NCI-H524 treated with DMSO at 0.1 percent for 48 hours (cell line): ENCODE measurements at regions not wholly inside any gene's neighbourhood (a gene's known extent, or its start where the extent isn't known, plus 50 kb on each side); places are given as distances from the start of the nearest gene placed in this dataset.

Source experiments
- DNase-seq: peaks from one replicate; lab custom pipeline; 2025; lab: John Stamatoyannopoulos, UW

DNA sequence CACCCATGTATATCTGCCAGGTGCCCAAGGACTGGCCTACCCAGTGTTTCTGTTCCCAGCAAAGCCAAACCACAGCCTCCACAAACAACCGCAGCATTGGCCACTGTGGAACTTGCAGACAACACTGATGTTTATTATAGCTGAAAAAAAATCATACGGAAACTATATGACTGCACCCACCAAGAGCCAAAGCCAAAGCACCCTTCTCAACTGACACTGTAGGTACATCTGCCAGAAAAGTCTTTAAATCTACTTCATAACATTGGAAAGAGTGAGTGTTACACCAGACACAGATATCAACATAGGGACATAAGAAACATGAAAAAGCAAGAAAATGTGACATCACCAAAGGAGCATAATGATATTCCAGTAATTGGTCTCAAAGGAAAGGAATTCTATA is 428.0 kb downstream of the PSAT1 start:
- no peak for DNase-seq

DNA sequence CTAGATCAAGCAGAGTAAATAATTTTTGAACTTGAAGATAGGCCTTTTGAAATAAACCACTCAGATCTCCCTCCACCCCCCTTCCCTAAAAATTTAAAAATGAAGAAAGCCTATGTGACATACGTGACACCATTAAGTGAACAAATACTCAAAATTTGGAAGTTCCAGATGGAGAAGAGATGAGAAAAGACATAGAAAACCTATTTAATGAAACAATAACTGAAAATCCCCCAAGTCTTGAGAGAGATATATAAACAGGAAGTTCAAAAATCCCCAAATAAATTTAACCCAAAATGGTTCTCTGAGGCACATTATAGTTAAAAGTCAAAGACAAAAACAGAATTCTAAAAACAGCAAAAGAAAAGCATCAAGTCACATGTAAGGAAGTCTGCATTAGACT is 428.6 kb downstream of the PSAT1 start:
- DNase-seq, result no peak

DNA sequence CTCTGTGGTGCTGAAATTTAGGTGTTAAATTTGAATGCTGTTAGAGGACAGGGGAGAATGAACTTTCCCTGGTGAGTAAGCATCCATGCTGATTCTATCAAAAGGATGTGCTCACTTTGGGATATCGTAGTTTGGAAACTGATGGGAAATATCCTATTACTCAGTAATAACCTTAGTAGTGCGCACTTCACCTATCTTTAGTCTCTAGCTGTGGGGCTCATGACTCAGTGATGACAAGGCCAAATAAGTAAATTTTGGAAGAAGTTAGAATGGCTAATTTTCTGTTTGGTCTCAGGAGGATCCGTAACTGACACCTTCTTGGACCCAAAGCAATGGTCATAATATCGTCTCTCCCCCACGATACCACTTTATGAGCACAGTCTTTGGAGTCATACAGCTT is 448.4 kb downstream of the PSAT1 start:
- DNase-seq, result no peak

DNA sequence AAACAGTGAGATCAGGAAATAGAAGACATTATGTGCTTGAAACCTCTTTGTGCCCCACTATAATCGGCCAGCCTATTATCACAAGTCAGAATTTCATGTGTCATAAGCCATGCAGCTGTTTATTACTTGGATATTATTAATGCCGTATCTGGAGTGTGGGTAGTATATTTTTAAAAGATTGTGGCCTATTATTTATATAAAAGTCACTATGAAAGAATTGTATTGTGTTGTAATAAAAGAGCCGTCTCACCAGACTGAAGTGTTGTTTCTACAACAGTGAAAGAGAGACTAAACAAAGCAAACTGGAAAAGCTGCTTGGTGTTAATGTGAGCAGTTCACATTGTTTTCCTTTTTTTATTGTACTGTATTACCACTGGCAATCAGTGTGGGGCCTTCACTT is 449.1 kb downstream of the PSAT1 start:
- DNase-seq, result no peak

DNA sequence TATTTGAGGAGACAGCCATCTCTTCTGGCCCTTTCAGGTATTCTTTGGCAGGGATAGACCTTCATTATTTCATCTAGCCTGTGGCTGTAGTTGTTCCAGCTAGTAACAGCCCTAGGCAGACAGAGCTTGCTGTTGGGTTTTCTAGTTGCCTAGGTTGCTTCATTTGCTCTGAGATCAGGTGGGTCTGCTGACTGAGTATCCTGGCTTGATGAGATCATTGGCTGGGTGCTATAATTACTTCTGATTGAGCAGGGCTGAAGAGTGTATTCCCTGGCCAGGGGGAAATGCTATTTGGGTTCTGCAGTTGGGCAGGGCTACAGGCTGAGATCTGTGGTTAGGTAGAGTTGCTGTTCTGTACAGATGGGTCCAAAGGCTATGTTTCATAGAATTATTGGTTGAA is 456.1 kb downstream of the PSAT1 start:
- no peak for DNase-seq

DNA sequence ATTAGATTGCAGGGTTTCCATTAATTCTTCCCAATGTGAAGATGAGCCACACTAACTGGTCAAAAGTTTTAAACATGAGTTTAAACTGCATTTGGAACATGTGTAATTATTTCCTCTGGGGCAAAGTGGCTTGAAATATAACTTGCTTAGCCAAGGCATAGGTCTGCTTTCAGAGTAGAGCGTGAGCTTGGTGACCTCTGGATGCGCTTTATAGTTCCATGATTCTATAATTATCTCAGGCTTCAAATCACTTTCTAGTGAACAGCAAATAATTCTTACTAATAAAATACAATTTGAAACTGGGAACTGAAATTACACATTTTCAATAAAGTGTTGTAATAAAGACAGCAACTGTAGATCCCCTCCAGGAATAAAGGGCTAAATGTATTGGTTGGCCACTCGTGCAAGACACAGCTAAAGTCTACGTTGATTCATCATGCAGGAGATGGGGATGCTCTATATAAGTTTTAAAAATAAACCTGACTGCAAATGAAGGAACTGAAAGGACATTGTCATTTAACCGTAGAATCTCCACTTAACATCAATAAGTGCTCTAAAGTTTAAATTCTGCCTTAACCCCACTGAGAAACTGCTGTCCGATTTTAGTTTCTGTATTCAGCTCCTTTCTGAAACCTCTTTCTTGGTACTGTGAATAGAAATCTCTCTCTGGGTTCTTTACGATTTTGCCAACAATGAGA is 460.0 kb downstream of the PSAT1 start:
- no peak for DNase-seq

DNA sequence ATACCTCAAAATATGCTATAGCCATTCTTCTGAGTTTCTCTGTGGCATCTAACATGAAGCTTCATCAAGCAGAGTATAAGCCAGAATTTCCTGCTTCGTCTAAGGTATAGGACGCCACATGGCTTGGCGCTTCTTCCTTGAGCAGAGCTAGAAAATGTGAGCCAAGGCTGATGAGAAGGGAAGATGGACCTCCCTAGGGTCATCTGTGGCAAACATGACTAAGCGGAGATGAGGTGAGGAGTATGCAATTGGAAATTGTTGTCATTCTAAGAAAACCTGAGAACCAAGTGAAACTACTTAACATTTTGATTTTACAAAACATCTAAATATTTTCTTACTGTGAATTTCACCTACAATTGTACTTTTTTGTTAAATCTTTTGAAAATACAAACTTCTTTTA is 466.5 kb downstream of the PSAT1 start:
- DNase-seq, result no peak

DNA sequence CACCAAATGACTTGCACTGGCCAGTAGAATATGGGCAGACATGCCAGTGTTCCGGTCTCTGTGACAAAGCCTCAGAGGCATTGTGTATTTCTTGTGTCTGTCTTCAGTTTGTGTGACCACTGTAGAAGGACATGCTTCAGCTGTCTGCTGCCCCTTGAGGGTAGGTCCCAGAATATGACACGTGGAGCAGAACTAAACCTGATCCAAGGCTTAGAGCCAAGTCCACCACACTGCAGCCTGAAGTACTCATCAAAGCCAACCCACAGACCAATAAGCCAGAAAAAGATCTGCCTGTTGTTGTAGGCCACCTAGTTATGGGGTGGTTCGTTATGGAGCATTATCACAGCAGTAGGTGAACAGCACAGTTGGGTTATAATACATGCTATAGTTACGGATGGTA is 468.9 kb downstream of the PSAT1 start:
- DNase-seq, result no peak

DNA sequence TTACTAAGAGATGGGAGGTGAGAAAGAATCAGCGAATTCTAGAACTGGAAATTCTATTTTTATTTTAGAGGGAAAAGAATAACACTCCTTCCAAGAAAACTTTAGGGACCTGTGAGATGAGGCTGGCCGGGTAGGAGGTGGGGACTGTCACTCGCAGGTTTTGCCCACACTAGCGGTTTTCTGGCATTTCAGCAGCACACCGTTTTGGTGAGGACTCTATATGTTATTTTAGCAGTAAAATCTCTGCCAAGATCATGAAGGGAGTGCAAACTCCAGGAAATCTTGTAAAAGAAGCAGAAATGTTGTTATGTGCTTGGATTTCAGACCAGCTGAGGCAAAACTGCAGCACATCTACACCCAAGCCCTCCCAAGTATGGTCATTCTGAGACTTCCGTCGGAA is 470.6 kb downstream of the PSAT1 start:
- no peak for DNase-seq

DNA sequence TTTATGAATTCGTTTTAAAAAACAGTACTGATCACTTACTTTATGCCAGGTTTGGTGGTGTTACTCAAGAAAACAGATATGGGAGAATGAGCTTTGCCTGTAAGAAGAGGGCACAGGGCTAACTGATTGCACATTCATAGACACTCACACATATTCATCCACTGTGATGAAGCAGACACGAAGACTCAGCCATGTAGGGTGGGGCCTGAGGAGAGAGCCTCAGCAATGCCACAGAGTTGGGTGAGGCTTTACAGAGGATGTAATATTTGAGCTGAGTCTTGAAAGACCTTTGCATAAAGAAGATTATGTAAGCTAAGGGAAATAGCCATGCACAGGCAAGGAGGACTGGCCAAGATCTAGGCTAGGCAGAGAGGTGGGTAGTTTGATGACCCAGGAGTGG is 472.8 kb downstream of the PSAT1 start:
- no peak for DNase-seq

DNA sequence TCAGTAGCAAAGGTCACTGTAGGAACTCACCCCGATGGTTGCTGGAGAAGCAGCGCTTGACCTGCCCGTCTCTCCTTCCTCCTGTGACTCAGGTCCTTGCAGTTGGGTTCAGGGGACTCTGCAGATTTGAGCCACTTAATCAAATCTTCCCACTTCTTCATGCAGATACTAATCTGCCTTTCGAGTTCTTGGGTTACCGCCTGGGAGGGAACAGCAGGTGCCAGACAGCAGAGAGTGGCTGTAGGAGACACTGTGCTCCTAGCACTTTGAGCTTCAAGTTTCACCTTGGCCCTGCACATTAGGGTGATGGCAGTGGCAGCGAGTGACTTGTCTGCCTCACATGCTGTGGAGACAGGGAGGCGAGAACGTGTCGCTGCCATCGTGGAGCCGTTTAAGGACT is 478.3 kb downstream of the PSAT1 start:
- DNase-seq, result no peak

DNA sequence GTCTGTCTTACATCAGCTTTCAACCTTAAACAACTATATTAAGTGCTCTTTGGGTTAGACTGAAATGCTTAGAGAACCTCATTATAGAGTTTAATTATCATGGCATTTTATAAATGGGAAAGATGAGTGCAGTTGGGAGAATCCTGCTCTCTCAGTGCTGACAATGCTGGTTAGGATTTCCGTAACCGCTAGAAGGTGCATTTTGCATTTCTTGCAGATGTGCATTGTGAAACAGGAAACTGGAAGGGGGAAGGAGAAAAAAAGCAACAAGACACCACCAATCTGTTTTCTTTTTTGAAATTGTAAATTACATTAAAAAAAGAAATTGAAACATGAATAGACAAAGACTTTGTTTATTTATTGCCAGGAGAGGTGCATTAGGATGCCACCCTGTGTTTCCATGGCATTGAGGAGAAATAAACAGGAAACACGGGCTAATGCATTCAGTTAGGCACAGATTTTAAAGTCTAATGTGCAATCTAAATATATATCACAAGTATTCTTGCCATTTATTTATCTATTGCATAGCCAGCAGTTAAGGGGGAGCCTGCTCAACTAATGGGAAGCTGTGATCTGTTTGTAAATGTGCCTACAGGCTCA is 478.9 kb downstream of the PSAT1 start:
- no peak for DNase-seq

DNA sequence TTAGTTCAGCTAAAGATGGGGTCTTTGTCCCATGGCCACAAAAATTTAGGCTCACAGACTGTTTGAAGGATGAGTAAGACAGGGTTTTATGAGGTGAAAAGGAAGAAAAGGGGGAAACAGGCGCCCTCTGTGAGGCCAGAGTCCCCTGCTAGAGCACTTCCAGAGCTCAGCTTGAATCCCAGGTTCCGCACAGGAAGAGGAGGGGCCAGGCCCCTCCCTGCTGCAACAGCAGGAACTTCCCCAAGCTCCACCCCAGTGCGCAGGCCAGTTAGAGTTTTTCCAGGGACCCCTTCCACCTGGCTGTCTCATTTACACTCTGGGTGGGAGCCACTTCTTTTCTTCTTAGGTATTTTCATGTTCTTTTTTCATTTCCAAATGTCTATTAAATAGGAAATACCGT is 480.8 kb downstream of the PSAT1 start:
- no peak for DNase-seq

DNA sequence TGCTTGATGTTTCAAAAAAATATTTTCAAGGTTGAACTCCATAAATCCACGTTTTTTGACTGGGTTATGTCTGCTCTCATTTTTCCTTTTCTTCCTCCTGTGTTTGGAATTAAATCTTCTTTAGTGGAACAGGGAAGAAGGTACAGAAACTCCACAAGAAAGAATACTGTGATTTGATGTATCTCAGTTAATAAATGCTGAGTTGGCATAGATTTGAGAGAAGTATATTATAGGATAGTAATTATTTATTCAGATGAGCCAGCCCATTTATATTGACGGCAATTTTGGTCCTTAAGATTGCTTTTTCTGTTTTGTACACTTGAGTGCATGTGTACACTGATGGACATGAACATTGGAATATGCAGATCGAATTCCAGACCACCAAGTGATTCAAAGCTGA is 481.4 kb downstream of the PSAT1 start:
- no peak for DNase-seq

DNA sequence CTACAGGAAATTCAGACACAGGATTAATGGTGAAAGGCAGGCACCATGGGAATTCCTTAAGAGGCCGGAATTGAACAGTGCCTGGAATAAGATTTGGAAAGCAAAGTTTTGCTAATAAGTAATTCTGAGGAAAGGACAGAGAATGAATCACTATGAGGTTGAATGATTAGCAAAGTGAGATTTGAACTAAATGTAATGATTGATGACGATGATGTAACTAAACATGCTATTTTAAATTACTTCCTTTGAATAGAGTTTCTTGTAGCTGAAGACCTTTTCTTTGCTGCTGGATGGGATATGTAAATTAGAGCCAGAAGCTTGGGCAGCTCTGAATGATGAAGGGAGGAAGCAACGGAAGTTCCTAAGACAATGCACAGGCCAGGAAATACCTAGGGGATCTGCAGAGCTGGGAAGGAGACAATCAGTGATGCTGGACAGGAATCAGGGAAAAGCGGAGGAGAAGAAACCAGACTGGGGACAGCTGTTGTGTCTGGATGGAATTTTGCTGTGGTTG is 482.0 kb downstream of the PSAT1 start:
- no peak for DNase-seq

DNA sequence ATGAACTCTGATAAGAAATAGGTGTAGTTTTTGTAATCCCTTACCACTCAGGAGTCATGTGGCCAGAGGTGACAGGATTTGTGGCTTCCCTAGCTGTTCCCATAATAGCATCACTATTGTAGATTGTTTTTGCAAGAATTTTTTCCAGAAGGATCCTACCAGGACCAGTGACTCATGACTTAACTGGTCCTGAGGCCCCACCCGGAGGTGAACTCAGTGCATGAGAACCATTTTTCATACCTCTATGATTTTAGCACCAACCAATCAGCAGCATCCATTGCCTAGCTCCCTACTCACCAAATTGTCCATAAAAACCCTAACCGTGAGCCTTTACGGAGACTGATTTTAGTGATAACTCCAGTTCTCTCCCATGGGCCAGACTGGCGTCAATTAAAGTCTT is 484.8 kb downstream of the PSAT1 start:
- no peak for DNase-seq

DNA sequence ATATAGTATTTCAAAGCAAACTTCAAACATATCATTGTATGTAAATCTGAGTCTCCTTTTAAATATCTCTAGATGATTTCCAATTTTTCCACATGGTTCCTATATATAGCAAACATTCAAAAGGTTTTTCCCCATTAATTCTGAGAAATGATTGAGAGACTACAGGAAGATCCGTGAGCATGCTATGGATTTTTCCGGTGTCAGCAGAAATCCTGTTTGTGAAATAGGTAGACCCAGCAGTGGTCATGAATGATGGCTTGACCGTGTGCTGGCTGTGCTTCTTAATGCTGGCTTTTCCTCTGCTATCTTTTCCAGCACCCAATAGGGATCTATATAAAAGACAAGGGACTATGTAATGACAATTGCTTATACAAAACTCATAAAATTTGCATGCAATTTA is 485.3 kb downstream of the PSAT1 start:
- DNase-seq, result no peak

DNA sequence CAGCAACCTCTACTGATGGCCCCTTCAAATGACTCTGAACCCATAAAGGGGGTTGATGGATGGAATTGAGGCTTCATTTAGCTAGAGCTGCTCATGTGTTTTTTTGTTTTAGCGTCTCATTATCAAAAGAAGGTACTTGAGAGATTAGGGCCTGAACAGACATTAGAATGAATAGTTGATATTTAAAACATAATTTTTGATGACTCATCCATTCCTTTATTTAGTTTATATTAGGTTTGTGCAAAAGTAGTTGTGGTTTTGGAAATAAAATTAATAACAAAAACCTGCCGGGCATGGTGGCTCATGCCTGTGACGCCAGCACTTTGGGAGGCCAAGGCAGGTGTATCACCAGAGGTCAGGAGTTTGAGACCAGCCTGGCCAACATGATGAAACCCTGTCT is 485.9 kb downstream of the PSAT1 start:
- no peak for DNase-seq

DNA sequence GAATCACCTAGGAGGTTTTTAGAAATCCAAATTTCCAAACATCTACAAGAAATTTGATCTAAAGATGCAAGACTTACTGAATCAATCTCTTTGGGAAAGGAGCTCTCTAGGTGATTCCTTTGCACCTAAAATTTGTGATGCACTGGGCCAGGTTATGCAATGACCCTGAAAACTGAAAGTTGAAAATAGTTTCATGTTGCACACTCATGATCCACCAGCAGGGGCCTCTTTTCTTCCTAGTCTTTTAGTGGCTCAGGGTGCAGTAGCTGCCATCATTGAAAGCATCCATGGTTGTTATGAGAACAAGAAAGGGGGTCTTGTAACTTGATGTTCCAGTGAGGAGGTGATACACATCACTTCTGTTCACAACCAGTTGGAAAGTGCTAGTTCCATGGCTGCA is 486.8 kb downstream of the PSAT1 start:
- DNase-seq, result no peak

DNA sequence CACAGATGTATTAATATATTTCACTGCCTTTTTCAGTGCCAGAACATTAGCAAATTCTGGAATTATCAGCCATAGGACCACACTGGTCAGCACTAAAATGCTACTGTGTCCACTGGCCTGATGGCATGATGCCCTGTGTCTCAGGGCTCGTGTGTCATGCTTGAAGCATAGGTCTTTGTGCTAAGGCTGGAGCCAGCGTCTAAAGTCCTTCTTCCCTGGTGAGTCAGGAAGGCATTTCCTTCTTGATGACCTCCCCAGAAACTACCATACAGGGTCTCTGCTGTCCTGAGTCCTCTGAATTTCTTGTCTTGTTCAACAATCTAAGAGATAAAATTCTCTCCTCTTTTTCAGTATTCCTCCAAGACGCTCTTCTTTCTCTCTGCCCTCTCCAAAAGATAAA is 489.9 kb downstream of the PSAT1 start:
- no peak for DNase-seq

DNA sequence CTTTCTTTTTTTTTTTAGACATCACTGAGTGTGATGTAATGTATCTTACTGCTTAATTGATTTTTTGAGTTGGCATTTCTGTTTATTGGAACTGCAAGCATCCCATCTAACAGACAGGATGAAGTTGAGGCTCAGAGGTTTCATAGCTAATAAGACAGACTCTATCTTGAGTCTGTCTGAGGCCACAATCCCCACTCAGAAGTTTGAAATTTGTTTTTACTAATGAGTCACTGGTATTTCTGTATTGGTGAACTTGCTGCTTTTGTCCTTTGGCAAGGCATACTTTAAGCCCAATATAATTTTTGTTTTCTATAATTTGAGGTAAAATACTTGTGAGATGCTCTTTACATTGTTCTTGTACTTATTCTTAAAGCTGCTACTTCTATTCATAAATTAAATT is 491.2 kb downstream of the PSAT1 start:
- DNase-seq, result no peak

DNA sequence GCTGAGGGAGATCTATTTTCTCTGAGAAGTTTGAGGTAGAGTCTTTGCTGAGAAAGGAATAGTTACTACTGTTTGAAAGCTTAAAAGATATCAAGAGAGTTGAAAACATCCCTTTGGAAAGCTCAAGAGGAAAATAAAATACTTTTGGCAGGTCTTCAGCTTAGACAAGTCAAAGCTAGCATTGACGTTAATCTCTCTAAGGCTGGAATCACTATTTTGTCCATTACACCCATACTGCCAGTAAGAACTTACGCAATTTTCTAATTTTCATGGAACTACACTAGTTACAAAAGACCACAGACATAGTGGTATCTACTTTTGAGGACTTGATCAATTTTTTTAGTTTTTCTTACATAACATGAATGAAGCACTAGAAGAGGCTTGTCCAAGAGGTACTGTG is 494.9 kb downstream of the PSAT1 start:
- DNase-seq, result no peak

DNA sequence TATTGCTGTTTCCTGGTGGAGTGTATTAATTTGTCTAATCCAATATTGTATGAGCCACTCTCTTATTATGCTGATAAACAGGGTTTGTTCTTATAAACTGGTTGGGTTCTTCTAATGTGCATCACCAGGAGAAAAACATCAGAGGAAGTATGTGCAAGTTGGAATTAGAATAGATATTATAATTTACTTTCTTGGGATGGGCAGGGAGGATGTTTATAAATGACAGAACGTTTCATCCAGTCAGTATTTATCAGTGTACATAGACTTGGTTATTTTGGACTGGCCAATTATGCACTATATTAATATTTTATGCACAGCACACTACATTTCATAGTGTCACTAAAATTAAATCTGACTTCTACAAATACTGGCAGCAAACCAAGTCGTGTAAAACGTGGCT is 495.8 kb downstream of the PSAT1 start:
- DNase-seq, result no peak

DNA sequence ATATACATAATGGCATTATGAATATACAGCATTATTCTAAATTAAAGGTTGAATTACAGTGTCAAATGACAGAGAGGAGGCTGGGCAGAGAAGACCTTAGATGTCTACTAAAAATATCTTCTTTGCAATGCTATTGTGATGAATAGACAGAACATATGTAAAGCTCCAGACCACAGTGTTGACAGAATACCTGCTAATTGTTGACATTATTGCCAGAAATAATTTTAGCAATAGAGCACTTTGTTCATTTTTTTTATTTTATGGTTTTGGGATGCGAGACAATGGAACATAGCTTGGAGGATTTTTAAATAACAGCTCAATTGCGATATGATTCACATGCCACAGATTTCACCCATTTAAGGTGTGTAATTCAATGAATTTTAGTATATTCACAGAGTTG is 508.8 kb downstream of the PSAT1 start:
- no peak for DNase-seq
